ENCODE measurements at regions not wholly inside any gene's neighbourhood (a gene's known extent, or its start where the extent isn't known, plus 50 kb on each side); places are given as distances from the start of the nearest gene placed in this dataset.

- TF ChIP-seq ZNF407 (IDR thresholded peaks at IDR 0.05; ENCODE audit: low read depth): no peak
- no peak for TF ChIP-seq ZBTB43 (CRISPR knock-in tag; IDR thresholded peaks at IDR 0.05)
- no peak for TF ChIP-seq PTBP1 (IDR thresholded peaks at IDR 0.05; ENCODE audit: low read depth, low read length)
- TF ChIP-seq ZBTB5 (IDR thresholded peaks at IDR 0.05): no peak
- TF ChIP-seq ZNF75A (CRISPR knock-in tag; IDR thresholded peaks at IDR 0.05): no peak
- TF ChIP-seq ZNF583 (CRISPR knock-in tag; IDR thresholded peaks at IDR 0.05): no peak
- TF ChIP-seq PURB (CRISPR knock-in tag; IDR thresholded peaks at IDR 0.05; ENCODE audit: low read depth): no peak
- no peak for TF ChIP-seq TRIM24 (IDR thresholded peaks at IDR 0.05)
Measured at GRCh38 chr21:15333951-15334350, 269.2 kb upstream of the NRIP1 start (continued).
